GM23248 (cell line): ENCODE measurements at regions not wholly inside any gene's neighbourhood (a gene's known extent, or its start where the extent isn't known, plus 50 kb on each side); places are given as distances from the start of the nearest gene placed in this dataset.

Experiments used
- DNase-seq: peaks from one replicate; pipeline ENCODE4 v3.0.0-alpha.2; 2015
- H2AFZ ChIP-seq: fragments of 200-600 bp; sonication (generic); 2 replicates; pipeline ENCODE4 v1.6.1; 2016; ENCODE audit warnings: antibody characterized with exemption
- H3F3A ChIP-seq: fragments of 200-600 bp; sonication (generic); 2 replicates; pipeline ENCODE4 v1.6.1; 2016; ENCODE audit warnings: mild to moderate bottlenecking, antibody characterized with exemption, mixed run types; ENCODE audit not compliant: insufficient read depth
- H3K27ac ChIP-seq: fragments of 200-600 bp; sonication (generic); 2 replicates; pipeline ENCODE4 v1.5.1; 2016; ENCODE audit warnings: mild to moderate bottlenecking
- H3K27me3 ChIP-seq: fragments of 200-600 bp; sonication (generic); replicated peaks from 2 replicates; pipeline ENCODE4 v1.6.1; 2016; ENCODE audit warnings: mild to moderate bottlenecking; ENCODE audit not compliant: insufficient read depth
- H3K36me3 ChIP-seq: fragments of 200-600 bp; sonication (generic); 2 replicates; pipeline ENCODE4 v1.6.1; 2016; ENCODE audit warnings: low read depth, mild to moderate bottlenecking
- H3K4me1 ChIP-seq: fragments of 200-600 bp; sonication (generic); 2 replicates; pipeline ENCODE4 v1.6.1; 2016; ENCODE audit warnings: mild to moderate bottlenecking; ENCODE audit not compliant: insufficient read depth
- H3K4me2 ChIP-seq: fragments of 200-600 bp; sonication (generic); one replicate; pipeline ENCODE4 v1.6.1; 2016; ENCODE audit warnings: mild to moderate bottlenecking; ENCODE audit not compliant: unreplicated experiment
- H3K4me3 ChIP-seq: fragments of 200-600 bp; sonication (generic); 2 replicates; pipeline ENCODE4 v1.5.1; 2016; ENCODE audit warnings: mild to moderate bottlenecking
- H3K79me2 ChIP-seq: fragments of 200-600 bp; sonication (generic); 2 replicates; pipeline ENCODE4 v1.6.1; 2016; ENCODE audit warnings: mild to moderate bottlenecking; ENCODE audit not compliant: insufficient read depth
- H3K9ac ChIP-seq: fragments of 200-600 bp; sonication (generic); 2 replicates; pipeline ENCODE4 v1.6.1; 2016; ENCODE audit warnings: mild to moderate bottlenecking
- H3K9me2 ChIP-seq: fragments of 200-600 bp; sonication (generic); 2 replicates; pipeline ENCODE4 v1.6.1; 2016; ENCODE audit warnings: mixed run types, mild to moderate bottlenecking, moderate library complexity; ENCODE audit not compliant: insufficient read depth
- H3K9me3 ChIP-seq: fragments of 200-600 bp; sonication (generic); one replicate; pipeline ENCODE4 v1.6.1; 2017; ENCODE audit warnings: low read depth
- H4K20me1 ChIP-seq: fragments of 200-600 bp; sonication (generic); 2 replicates; pipeline ENCODE4 v1.6.0; 2016; ENCODE audit not compliant: insufficient read depth
- EZH2 ChIP-seq: fragments of 200-600 bp; sonication (generic); IDR thresholded peaks from 2 replicates; pipeline ENCODE4 v1.6.1; 2018; ENCODE audit warnings: antibody characterized with exemption, mild to moderate bottlenecking; ENCODE audit not compliant: insufficient read depth, poor library complexity, severe bottlenecking
- EZH2phosphoT487 ChIP-seq: fragments of 200-600 bp; sonication (generic); IDR thresholded peaks from 2 replicates; pipeline ENCODE4 v1.6.1; 2018; ENCODE audit warnings: antibody characterized with exemption, moderate library complexity, mild to moderate bottlenecking, low read depth; ENCODE audit not compliant: insufficient read depth
- WGBS, 2 experiments: methylation state at CpG; one replicate each; pipeline ENCODE4 v1.1.6; 2015 to 2017; ENCODE audit warnings: low lambda C conversion rate in 2 of 2, low coverage in 1 of 2; ENCODE audit errors: missing lambda C conversion rate in 2 of 2; 5-methylcytosine and 5-hydroxymethylcytosine counted together
- in situ Hi-C: fragments of 300-500 bp; cut with MboI; formaldehyde crosslinking; loops from 2 replicates; pipeline ENCODE4 v1.15.0; 2020

DNA sequence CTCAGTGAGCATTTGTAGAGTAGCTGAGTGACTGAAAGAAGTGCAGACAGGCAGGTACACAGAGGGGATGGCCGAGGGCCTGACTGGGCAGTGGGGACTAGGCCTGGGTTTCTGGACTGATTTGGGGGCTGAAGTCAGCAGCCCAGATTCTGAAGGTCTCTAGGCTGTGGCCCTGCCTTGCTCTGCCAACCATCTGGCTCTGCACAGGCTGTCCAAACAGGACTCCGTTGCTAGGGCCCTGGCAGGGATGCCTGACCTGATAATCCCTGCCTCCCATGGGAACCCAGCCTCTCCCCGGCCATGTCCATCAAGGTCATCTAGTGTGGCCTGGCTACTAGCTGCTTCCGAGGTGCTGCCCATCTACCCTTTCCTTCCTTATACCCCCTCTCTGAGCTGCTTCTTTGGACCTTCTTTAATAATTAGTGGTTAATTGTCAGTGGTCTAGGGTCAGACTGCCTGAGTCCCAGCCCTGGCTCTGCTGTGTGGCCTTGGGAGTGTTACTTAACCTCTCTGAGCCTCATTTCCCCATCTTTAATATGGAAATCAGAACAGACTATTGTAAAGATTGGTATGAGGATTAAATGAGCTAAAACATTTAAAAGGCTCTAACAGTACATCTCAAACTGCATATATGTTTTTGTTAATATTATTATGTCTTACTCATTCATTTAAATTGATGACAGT, 137.9 kb downstream of the VEGFA start:
- H3K9me2 ChIP-seq: no peaks in the 10 kb centered on the region
- H3K9me3 ChIP-seq: no peaks in the 10 kb centered on the region
- H3K4me1 ChIP-seq: peaks cover 8% of the 10 kb centered on the region
- TF ChIP-seq EZH2phosphoT487 (no peak), EZH2 (no peak)
- no peaks in the 10 kb centered on the region for H3F3A ChIP-seq
- H3K4me2 ChIP-seq: no peak overlapping the region
- H3K4me3 ChIP-seq: no peak overlapping the region
- no peaks in the 10 kb centered on the region for H4K20me1 ChIP-seq
- H3K27ac ChIP-seq: no peak overlapping the region
- no peak overlapping the region for H2AFZ ChIP-seq
- WGBS, 2 experiments: 80 to 81% methylated on average over 4 of the region's 4 CpGs
- in situ Hi-C loops: no loop called here
- H3K9ac ChIP-seq: no peak overlapping the region
- no peaks in the 10 kb centered on the region for H3K79me2 ChIP-seq
- H3K27me3 ChIP-seq: no peaks in the 10 kb centered on the region
- no peaks in the 10 kb centered on the region for H3K36me3 ChIP-seq
- DNase-seq: no peak

DNA sequence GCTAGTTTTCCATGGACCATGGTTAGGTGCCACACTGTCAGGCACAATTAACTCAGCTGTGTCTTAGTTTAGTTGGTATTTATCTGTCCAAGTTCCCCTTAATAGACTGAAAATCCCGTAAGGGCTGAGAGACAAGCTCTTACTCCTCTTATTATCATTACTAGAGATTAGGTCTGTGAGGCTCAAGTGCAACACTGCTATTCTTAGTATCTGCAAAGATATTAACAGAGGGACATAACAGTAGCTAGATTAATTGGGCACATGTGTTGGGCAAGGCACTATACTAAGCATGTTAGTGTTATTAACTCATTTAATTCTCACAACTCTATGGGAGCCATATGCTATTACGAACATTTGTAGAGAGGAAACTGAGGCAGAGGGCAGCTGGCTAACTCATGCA, 137.3 kb downstream of the VEGFA start:
- TF ChIP-seq EZH2phosphoT487: no peak
- TF ChIP-seq EZH2: no peak
- H3K4me3 ChIP-seq: no peak overlapping the region
- no peaks in the 10 kb centered on the region for H4K20me1 ChIP-seq
- in situ Hi-C loops: no loop called here
- H3K9me2 ChIP-seq: no peaks in the 10 kb centered on the region
- no peak overlapping the region for H3K9ac ChIP-seq
- H3K9me3 ChIP-seq: no peaks in the 10 kb centered on the region
- H3K4me2 ChIP-seq: no peak overlapping the region
- 90 to 99% methylated on average over 2 of the region's 2 CpGs for WGBS, 2 experiments
- H3K4me1 ChIP-seq: peaks cover 8% of the 10 kb centered on the region
- H3F3A ChIP-seq: no peaks in the 10 kb centered on the region
- no peaks in the 10 kb centered on the region for H3K36me3 ChIP-seq
- H3K27ac ChIP-seq: no peak overlapping the region
- no peaks in the 10 kb centered on the region for H3K27me3 ChIP-seq
- H2AFZ ChIP-seq: no peak overlapping the region
- no peaks in the 10 kb centered on the region for H3K79me2 ChIP-seq
- no peak for DNase-seq

DNA sequence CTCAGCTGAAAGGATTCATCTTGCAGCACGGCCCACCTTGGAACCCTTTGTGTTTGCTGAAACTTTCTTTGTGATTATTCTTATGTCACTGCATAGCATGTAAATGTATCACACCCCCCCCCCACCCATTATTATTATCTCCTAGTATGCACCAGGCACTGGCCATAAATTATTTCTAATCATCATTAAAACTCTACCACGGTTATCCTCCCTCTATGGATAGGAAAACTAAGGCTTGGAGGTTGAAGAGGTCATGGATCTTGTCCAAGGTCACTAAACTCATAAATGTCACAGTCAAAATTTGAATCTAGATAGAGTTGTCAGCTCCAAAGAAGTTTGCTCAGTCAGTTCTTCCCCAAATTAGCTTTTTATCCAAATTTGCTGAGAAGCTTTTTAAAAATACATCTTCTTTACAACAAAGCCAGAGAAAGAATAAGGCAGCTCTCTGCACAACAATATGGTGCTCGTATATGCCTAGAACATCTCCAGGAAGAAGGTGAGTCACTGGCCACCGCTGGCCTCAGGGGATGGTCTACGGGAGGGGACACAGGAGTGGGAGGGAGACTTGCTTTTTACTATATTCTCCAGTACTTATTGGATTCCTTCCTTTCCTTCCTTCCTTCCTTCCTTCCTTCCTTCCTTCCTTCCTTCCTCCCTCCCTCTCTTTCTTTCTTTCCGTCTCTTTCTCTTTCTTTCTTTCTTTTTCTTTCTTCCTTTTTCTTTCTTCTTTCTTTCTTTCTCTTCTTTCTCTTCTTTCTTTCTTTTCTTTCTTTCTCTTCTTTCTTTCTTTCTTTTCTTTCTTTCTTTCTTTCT, 134.5 kb downstream of the VEGFA start:
- no peak overlapping the region for H2AFZ ChIP-seq
- in situ Hi-C loops: no loop called here
- no peaks in the 10 kb centered on the region for H3K36me3 ChIP-seq
- 82 to 90% methylated on average over 5 to 6 of the region's 6 CpGs for WGBS, 2 experiments
- H3K4me3 ChIP-seq: no peak overlapping the region
- no peaks in the 10 kb centered on the region for H3K9me2 ChIP-seq
- H3F3A ChIP-seq: no peaks in the 10 kb centered on the region
- H3K4me1 ChIP-seq: no peaks in the 10 kb centered on the region
- no peaks in the 10 kb centered on the region for H3K27me3 ChIP-seq
- no peak for TF ChIP-seq EZH2
- no peak for TF ChIP-seq EZH2phosphoT487
- H3K9me3 ChIP-seq: no peaks in the 10 kb centered on the region
- no peak overlapping the region for H3K27ac ChIP-seq
- H4K20me1 ChIP-seq: no peaks in the 10 kb centered on the region
- no peak overlapping the region for H3K9ac ChIP-seq
- DNase-seq: no peak
- H3K4me2 ChIP-seq: no peak overlapping the region
- no peaks in the 10 kb centered on the region for H3K79me2 ChIP-seq

DNA sequence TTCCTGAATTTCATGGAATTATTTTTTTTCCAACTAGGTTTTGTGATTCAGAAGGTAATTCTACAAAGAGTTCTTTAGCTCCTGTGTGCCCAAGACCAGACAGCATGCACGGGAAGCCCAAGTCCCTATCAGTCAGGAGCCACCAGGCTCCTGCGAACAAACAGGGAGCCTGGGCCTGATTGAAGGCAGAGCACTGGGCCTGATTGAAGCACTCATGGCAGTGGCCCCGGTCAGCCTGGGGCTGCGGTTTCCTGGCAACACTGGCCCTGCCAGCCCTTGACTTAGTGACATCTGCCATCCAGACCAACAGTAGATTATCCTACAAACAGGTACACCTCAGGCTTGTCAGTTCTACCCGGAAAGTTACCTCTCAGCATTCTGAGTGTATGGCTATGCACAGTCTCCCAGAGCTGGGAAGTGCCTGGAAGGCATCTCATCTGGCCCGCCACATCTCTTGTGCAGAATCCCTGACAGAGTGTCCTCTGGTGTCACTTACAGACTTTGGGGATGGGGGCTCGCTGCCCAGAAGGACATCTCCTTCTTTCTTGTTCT, 133.8 kb downstream of the VEGFA start:
- Histone ChIP-seq H3K9me2 (no peaks in the 10 kb centered on the region), H3K4me1 (no peaks in the 10 kb centered on the region), H3K27ac (no peak overlapping the region), H2AFZ (no peak overlapping the region), H3K79me2 (no peaks in the 10 kb centered on the region), H3K4me2 (no peak overlapping the region), H3K9me3 (no peaks in the 10 kb centered on the region), H3K9ac (no peak overlapping the region), H3F3A (no peaks in the 10 kb centered on the region), H4K20me1 (no peaks in the 10 kb centered on the region), H3K27me3 (no peaks in the 10 kb centered on the region), H3K4me3 (no peak overlapping the region), H3K36me3 (no peaks in the 10 kb centered on the region)
- no peak for TF ChIP-seq EZH2phosphoT487
- TF ChIP-seq EZH2: no peak
- in situ Hi-C loops: no loop called here
- DNase-seq: no peak
- WGBS, 2 experiments: 78 to 85% methylated on average over 7 of the region's 7 CpGs
